GM23338 (cell line): ENCODE measurements at regions not wholly inside any gene's neighbourhood (a gene's known extent, or its start where the extent isn't known, plus 50 kb on each side); places are given as distances from the start of the nearest gene placed in this dataset.

Experiments used
- ATAC-seq: fragments of 200-7000 bp; cut with Tn5 transposase; 3 replicates; pipeline ENCODE4 v1.9.1; 2020
- DNase-seq: peaks from one replicate; pipeline ENCODE4 v3.0.0-alpha.2; 2015; ENCODE audit warnings: low spot score
- H2AFZ ChIP-seq: fragments of 200-600 bp; sonication (generic); 2 replicates; pipeline ENCODE4 v1.8.0; 2016; ENCODE audit warnings: antibody characterized with exemption, mild to moderate bottlenecking, moderate library complexity
- H3F3A ChIP-seq: fragments of 200-600 bp; sonication (generic); replicated peaks from 2 replicates; pipeline ENCODE4 v1.8.0; 2017; ENCODE audit warnings: antibody characterized with exemption, mixed run types, low read depth
- H3K27ac ChIP-seq: fragments of 200-600 bp; sonication (generic); 2 replicates; pipeline ENCODE4 v1.6.1; 2016; ENCODE audit warnings: low read depth
- H3K27me3 ChIP-seq: fragments of 200-600 bp; sonication (generic); 2 replicates; pipeline ENCODE4 v1.8.0; 2016; ENCODE audit warnings: mild to moderate bottlenecking, mixed run types, moderate library complexity; ENCODE audit not compliant: insufficient read depth
- H3K36me3 ChIP-seq: fragments of 200-600 bp; sonication (generic); 2 replicates; pipeline ENCODE4 v1.8.0; 2016; ENCODE audit warnings: mild to moderate bottlenecking; ENCODE audit not compliant: insufficient read depth
- H3K4me1 ChIP-seq: fragments of 200-600 bp; sonication (generic); 2 replicates; pipeline ENCODE4 v1.8.0; 2016; ENCODE audit warnings: mild to moderate bottlenecking, moderate library complexity; ENCODE audit not compliant: insufficient read depth
- H3K4me2 ChIP-seq: fragments of 200-600 bp; sonication (generic); 2 replicates; pipeline ENCODE4 v1.7.1; 2017; ENCODE audit warnings: mixed run types
- H3K4me3 ChIP-seq: fragments of 200-600 bp; sonication (generic); 2 replicates; pipeline ENCODE4 v1.6.1; 2016; ENCODE audit warnings: mixed run types
- H3K79me2 ChIP-seq: fragments of 200-600 bp; sonication (generic); replicated peaks from 2 replicates; pipeline ENCODE4 v1.8.0; 2017; ENCODE audit warnings: mild to moderate bottlenecking; ENCODE audit not compliant: insufficient read depth
- H3K9me2 ChIP-seq: fragments of 200-600 bp; sonication (generic); 2 replicates; pipeline ENCODE4 v1.8.0; 2017; ENCODE audit not compliant: insufficient read depth
- H4K20me1 ChIP-seq: fragments of 200-600 bp; sonication (generic); replicated peaks from 2 replicates; pipeline ENCODE4 v1.8.0; 2017; ENCODE audit warnings: mild to moderate bottlenecking; ENCODE audit not compliant: insufficient read depth
- H3K27ac Mint-ChIP-seq: 2 replicates; pipeline ENCODE4 v1.8.0; 2020; ENCODE audit warnings: inconsistent platforms, mild to moderate bottlenecking, moderate library complexity, mixed read lengths
- H3K27me3 Mint-ChIP-seq: 3 replicates; pipeline ENCODE4 v1.8.0; 2022; ENCODE audit warnings: low read depth, mild to moderate bottlenecking, moderate library complexity, mixed read lengths, inconsistent platforms; ENCODE audit not compliant: insufficient read depth, poor library complexity
- H3K36me3 Mint-ChIP-seq: 3 replicates; pipeline ENCODE4 v1.8.0; 2021; ENCODE audit warnings: low read depth, mild to moderate bottlenecking, inconsistent platforms, moderate library complexity, mixed read lengths
- H3K4me1 Mint-ChIP-seq: 3 replicates; pipeline ENCODE4 v1.8.0; 2020; ENCODE audit warnings: mild to moderate bottlenecking, inconsistent platforms, mixed read lengths
- H3K4me3 Mint-ChIP-seq: 3 replicates; pipeline ENCODE4 v1.8.0; 2021; ENCODE audit warnings: moderate library complexity, mild to moderate bottlenecking, inconsistent platforms, mixed read lengths
- H3K9me3 Mint-ChIP-seq: 3 replicates; pipeline ENCODE4 v1.8.0; 2020; ENCODE audit warnings: moderate library complexity, mild to moderate bottlenecking, inconsistent platforms, mixed read lengths
- CREB1 ChIP-seq: fragments of 250-450 bp; sonication (Bioruptor Pico); IDR thresholded peaks from 2 replicates; pipeline ENCODE4 v1.5.0; 2020; ENCODE audit warnings: low read depth, mild to moderate bottlenecking, moderate library complexity
- CTCF ChIP-seq, 2 experiments: fragments of 200-600 bp in 1 of 2; sonication (generic) in 1 of 2; conservative IDR thresholded peaks; 2 replicates each; pipeline versions ENCODE4 v1.5.1 to v1.6.1; 2016 to 2017; ENCODE audit warnings: antibody characterized with exemption in 2 of 2, low read depth in 2 of 2, mild to moderate bottlenecking in 2 of 2, moderate library complexity in 1 of 2
- EZH2 ChIP-seq: fragments of 200-600 bp; sonication (generic); IDR thresholded peaks from one replicate; pipeline ENCODE4 v1.8.0; 2017; ENCODE audit warnings: antibody characterized with exemption, mild to moderate bottlenecking, low read depth; ENCODE audit not compliant: unreplicated experiment
- EZH2phosphoT487 ChIP-seq: fragments of 200-600 bp; sonication (generic); IDR thresholded peaks from one replicate; pipeline ENCODE4 v1.8.1; 2018; ENCODE audit warnings: antibody characterized with exemption; ENCODE audit not compliant: unreplicated experiment
- NANOG ChIP-seq: IDR thresholded peaks from 2 replicates; pipeline ENCODE4 v1.6.1; 2016; ENCODE audit warnings: antibody characterized with exemption, borderline replicate concordance
- STAT1 ChIP-seq: IDR thresholded peaks from one replicate; pipeline ENCODE4 v1.6.1; 2016; ENCODE audit warnings: antibody characterized with exemption; ENCODE audit not compliant: unreplicated experiment
- ZNF114 ChIP-seq: fragments of 250-450 bp; sonication (Bioruptor Pico); IDR thresholded peaks from 2 replicates; pipeline ENCODE4 v1.5.0; 2020; ENCODE audit warnings: mild to moderate bottlenecking, moderate library complexity
- TF ChIP-seq, protein P1 (sequence below): IDR thresholded peaks from one replicate; pipeline ENCODE4 v1.6.1; 2018; ENCODE audit warnings: antibody characterized with exemption; ENCODE audit not compliant: unreplicated experiment

DNA sequence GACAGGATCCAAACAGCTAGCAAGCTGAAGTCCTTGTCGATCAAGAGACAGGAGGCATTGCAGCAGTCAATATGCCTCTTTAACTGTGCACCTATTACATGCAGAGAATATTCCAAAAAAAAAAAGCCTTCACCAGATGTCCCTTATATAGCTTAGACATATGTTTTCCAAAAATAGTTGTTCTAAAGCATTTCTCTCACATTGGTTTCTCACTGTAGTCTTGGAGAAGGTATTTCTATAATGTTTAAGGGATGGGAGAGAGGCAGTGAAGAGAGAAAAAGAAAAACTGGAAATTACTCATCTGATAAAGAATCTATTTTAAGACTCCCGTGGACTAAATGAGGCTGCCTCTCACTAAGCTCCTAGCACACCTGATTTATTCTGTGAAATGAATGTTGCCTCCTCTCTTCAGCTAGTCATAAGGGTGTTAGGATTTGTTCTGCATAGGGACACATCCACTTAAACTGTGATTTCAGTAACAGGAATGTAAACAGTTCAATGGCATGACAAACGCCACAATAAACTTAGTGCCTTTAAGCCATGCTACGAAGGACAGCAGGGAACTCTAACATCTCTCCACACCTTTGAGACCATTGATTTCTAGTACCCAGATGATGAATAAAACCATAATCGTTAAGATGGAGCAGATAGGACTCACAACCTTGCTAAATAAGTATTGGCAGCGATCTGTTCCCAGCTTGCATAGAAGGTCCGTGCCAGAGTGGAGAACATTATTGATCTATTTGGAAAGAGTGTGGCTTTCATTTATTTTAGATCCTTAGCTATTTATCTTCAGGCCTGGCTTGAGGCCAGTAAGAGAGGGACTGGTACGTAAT, 98.6 kb upstream of the NCK2 start:
- no peaks in the 10 kb centered on the region for H3F3A ChIP-seq
- H3K79me2 ChIP-seq = no peaks in the 10 kb centered on the region
- Mint-ChIP-seq H3K4me1 (peaks cover 30% of the 10 kb centered on the region), H3K9me3 (peaks cover 16% of the 10 kb centered on the region), H3K27me3 (peaks cover 8% of the 10 kb centered on the region), H3K36me3 (peaks cover 11% of the 10 kb centered on the region), H3K27ac (no peak overlapping the region), H3K4me3 (no peak overlapping the region)
- H3K36me3 ChIP-seq = no peaks in the 10 kb centered on the region
- TF ChIP-seq CTCF (conservative IDR thresholded peaks at IDR 0.05; ENCODE audit: low read depth in 2 of 2) (no peak), EZH2 (no peak), ZNF114 (CRISPR knock-in tag) (no peak)
- H3K9me2 ChIP-seq = no peaks in the 10 kb centered on the region
- no peaks in the 10 kb centered on the region for H4K20me1 ChIP-seq
- H3K4me2 ChIP-seq = peak overlapping the region; percentile 38; the same call in 1 of the 2 replicates
- no peak overlapping the region for H3K4me3 ChIP-seq
- H2AFZ ChIP-seq = peak overlapping the region; percentile 85; the same call in 1 of the 2 replicates
- no peak for DNase-seq
- H3K27ac ChIP-seq = no peak overlapping the region
- ATAC-seq = no peak
- H3K4me1 ChIP-seq = peaks cover 35% of the 10 kb centered on the region
- H3K27me3 ChIP-seq = no peaks in the 10 kb centered on the region

DNA sequence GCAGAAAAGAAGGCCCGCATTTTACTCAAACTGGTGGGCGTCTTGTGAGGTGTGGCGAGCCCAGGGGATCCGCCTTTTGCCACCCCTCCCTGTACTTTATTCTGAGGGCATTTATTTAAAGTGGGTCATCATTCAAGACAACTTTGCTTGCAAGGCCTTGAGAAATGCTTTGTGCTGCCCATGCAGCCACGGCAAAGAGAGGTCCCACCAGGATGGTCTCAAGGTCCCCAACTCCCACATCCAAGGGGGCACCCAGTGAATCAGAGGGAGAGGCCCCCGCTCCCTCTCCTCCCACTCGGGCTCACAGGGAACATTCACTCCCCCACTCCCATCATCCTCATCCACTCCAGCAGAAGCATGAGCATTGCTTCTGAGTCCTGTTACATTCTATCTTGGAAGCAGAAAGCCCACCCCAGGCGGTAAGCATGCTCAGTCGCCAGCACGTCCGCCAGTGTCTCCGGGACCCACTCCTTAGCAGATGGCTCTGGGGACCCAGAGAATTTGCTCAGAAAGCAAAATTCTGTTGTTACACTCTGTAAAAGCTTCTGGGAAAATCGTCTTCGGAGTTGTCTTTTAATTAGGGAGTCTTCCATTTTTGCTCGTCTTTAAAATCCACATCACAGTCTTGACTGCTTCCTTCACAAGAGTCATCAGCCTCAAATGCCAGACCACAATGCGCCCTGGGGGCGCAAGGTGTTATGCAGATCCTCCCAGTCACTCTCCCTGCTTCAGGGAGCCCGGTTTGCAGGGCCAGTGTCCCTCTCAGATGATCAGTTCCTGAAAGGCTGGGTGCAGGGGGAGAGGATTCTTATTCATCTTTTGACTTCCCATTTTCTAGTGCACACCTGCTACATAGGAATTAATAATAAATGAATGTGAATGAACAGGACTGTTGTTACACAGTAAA, 99.4 kb upstream of the NCK2 start:
- TF ChIP-seq EZH2phosphoT487 (no peak), STAT1 (no peak), CREB1 (CRISPR knock-in tag) (no peak), NANOG (no peak)
- TF ChIP-seq, protein P1, sequence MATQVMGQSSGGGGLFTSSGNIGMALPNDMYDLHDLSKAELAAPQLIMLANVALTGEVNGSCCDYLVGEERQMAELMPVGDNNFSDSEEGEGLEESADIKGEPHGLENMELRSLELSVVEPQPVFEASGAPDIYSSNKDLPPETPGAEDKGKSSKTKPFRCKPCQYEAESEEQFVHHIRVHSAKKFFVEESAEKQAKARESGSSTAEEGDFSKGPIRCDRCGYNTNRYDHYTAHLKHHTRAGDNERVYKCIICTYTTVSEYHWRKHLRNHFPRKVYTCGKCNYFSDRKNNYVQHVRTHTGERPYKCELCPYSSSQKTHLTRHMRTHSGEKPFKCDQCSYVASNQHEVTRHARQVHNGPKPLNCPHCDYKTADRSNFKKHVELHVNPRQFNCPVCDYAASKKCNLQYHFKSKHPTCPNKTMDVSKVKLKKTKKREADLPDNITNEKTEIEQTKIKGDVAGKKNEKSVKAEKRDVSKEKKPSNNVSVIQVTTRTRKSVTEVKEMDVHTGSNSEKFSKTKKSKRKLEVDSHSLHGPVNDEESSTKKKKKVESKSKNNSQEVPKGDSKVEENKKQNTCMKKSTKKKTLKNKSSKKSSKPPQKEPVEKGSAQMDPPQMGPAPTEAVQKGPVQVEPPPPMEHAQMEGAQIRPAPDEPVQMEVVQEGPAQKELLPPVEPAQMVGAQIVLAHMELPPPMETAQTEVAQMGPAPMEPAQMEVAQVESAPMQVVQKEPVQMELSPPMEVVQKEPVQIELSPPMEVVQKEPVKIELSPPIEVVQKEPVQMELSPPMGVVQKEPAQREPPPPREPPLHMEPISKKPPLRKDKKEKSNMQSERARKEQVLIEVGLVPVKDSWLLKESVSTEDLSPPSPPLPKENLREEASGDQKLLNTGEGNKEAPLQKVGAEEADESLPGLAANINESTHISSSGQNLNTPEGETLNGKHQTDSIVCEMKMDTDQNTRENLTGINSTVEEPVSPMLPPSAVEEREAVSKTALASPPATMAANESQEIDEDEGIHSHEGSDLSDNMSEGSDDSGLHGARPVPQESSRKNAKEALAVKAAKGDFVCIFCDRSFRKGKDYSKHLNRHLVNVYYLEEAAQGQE = no peak
- ATAC-seq (peak; percentile 85), DNase-seq (peak; percentile 49)
- Histone ChIP-seq H3K4me1 (peaks cover 35% of the 10 kb centered on the region), H3K27me3 (no peaks in the 10 kb centered on the region), H3K9me2 (no peaks in the 10 kb centered on the region), H2AFZ (peak overlapping the region; percentile 85), H3K27ac (no peak overlapping the region), H3K79me2 (no peaks in the 10 kb centered on the region), H3F3A (no peaks in the 10 kb centered on the region), H3K36me3 (no peaks in the 10 kb centered on the region), H3K4me3 (no peak overlapping the region), H3K4me2 (peak overlapping the region; percentile 38), H4K20me1 (no peaks in the 10 kb centered on the region)
- peaks cover 30% of the 10 kb centered on the region for H3K4me1 Mint-ChIP-seq
- peaks cover 7% of the 10 kb centered on the region for H3K36me3 Mint-ChIP-seq
- no peak overlapping the region for H3K4me3 Mint-ChIP-seq
- H3K27me3 Mint-ChIP-seq = peaks cover 8% of the 10 kb centered on the region
- H3K27ac Mint-ChIP-seq = no peak overlapping the region; the same call in 1 of the 2 replicates
- H3K9me3 Mint-ChIP-seq = peaks cover 10% of the 10 kb centered on the region; the same call in 2 of the 3 replicates
